Neural crest cell (in vitro differentiated cells): ENCODE measurements at regions not wholly inside any gene's neighbourhood (a gene's known extent, or its start where the extent isn't known, plus 50 kb on each side); places are given as distances from the start of the nearest gene placed in this dataset.

Experiments used
- DNase-seq: peaks from one replicate; pipeline ENCODE4 v3.0.0; 2021; ENCODE audit warnings: low read depth, mixed read lengths, low spot score
- H3K27ac Mint-ChIP-seq: one replicate; pipeline ENCODE4 v1.8.0; 2021; ENCODE audit warnings: mild to moderate bottlenecking, mixed read lengths; ENCODE audit not compliant: unreplicated experiment
- H3K27me3 Mint-ChIP-seq: 2 replicates; pipeline ENCODE4 v1.8.0; 2021; ENCODE audit warnings: low read depth, mild to moderate bottlenecking, mixed read lengths
- H3K36me3 Mint-ChIP-seq: 2 replicates; pipeline ENCODE4 v1.8.0; 2021; ENCODE audit warnings: low read depth, mild to moderate bottlenecking, mixed read lengths
- H3K4me1 Mint-ChIP-seq: 2 replicates; pipeline ENCODE4 v1.8.0; 2021; ENCODE audit warnings: mixed read lengths
- H3K4me3 Mint-ChIP-seq: one replicate; pipeline ENCODE4 v1.8.0; 2021; ENCODE audit warnings: mild to moderate bottlenecking, mixed read lengths
- H3K9me3 Mint-ChIP-seq: 2 replicates; pipeline ENCODE4 v1.8.0; 2021; ENCODE audit warnings: mixed read lengths
- CTCF ChIP-seq: fragments of 200-600 bp; sonication (generic); conservative IDR thresholded peaks from 2 replicates; pipeline ENCODE4 v1.5.0; 2021; ENCODE audit warnings: antibody characterized with exemption, mild to moderate bottlenecking

GRCh38 chr2:215583881-215584280, 148.0 kb upstream of the FN1 start:
- no peak for DNase-seq

GRCh38 chr2:215579809-215580208, 143.9 kb upstream of the FN1 start:
- Mint-ChIP-seq H3K4me3 (no peak overlapping the region), H3K36me3 (no peaks in the 10 kb centered on the region), H3K27me3 (no peaks in the 10 kb centered on the region), H3K27ac (no peak overlapping the region), H3K9me3 (no peaks in the 10 kb centered on the region), H3K4me1 (no peaks in the 10 kb centered on the region)
- TF ChIP-seq CTCF = no peak
- no peak for DNase-seq

More at GRCh38 chr2:215583881-215584280, 148.0 kb upstream of the FN1 start:
- H3K36me3 Mint-ChIP-seq = no peaks in the 10 kb centered on the region
- H3K27me3 Mint-ChIP-seq = no peaks in the 10 kb centered on the region
- no peak overlapping the region for H3K27ac Mint-ChIP-seq
- H3K9me3 Mint-ChIP-seq = no peaks in the 10 kb centered on the region
- H3K4me3 Mint-ChIP-seq = no peak overlapping the region
- no peaks in the 10 kb centered on the region for H3K4me1 Mint-ChIP-seq
- no peak for TF ChIP-seq CTCF

GRCh38 chr2:215577356-215577755, 141.5 kb upstream of the FN1 start:
- DNase-seq = no peak
- no peaks in the 10 kb centered on the region for H3K36me3 Mint-ChIP-seq
- H3K4me1 Mint-ChIP-seq = peaks cover 2% of the 10 kb centered on the region
- no peak overlapping the region for H3K4me3 Mint-ChIP-seq
- no peaks in the 10 kb centered on the region for H3K27me3 Mint-ChIP-seq
- no peaks in the 10 kb centered on the region for H3K9me3 Mint-ChIP-seq
- no peak overlapping the region for H3K27ac Mint-ChIP-seq
- no peak for TF ChIP-seq CTCF

GRCh38 chr2:215576572-215576971, 140.7 kb upstream of the FN1 start:
- no peak for DNase-seq
- no peak overlapping the region for H3K27ac Mint-ChIP-seq
- H3K36me3 Mint-ChIP-seq = no peaks in the 10 kb centered on the region
- H3K4me1 Mint-ChIP-seq = peaks cover 9% of the 10 kb centered on the region
- H3K9me3 Mint-ChIP-seq = no peaks in the 10 kb centered on the region
- no peak for TF ChIP-seq CTCF
- H3K4me3 Mint-ChIP-seq = no peak overlapping the region
- no peaks in the 10 kb centered on the region for H3K27me3 Mint-ChIP-seq

- no peak overlapping the region for H3K27ac Mint-ChIP-seq
- TF ChIP-seq CTCF = no peak
Measured at GRCh38 chr2:215573496-215573895, 137.6 kb upstream of the FN1 start.

GRCh38 chr2:215572341-215572848, 136.5 kb upstream of the FN1 start:
- H3K4me1 Mint-ChIP-seq = peaks cover 10% of the 10 kb centered on the region
- no peak overlapping the region for H3K4me3 Mint-ChIP-seq
- H3K9me3 Mint-ChIP-seq = no peaks in the 10 kb centered on the region
- TF ChIP-seq CTCF = no peak
- DNase-seq = no peak
- no peak overlapping the region for H3K27ac Mint-ChIP-seq
- H3K36me3 Mint-ChIP-seq = no peaks in the 10 kb centered on the region
- H3K27me3 Mint-ChIP-seq = no peaks in the 10 kb centered on the region

More at GRCh38 chr2:215573496-215573895, 137.6 kb upstream of the FN1 start:
- DNase-seq = no peak
- H3K27me3 Mint-ChIP-seq = no peaks in the 10 kb centered on the region
- H3K36me3 Mint-ChIP-seq = no peaks in the 10 kb centered on the region
- no peaks in the 10 kb centered on the region for H3K9me3 Mint-ChIP-seq
- peaks cover 10% of the 10 kb centered on the region for H3K4me1 Mint-ChIP-seq
- no peak overlapping the region for H3K4me3 Mint-ChIP-seq
